ENCODE measurements at regions not wholly inside any gene's neighbourhood (a gene's known extent, or its start where the extent isn't known, plus 50 kb on each side); places are given as distances from the start of the nearest gene placed in this dataset.

DNA sequence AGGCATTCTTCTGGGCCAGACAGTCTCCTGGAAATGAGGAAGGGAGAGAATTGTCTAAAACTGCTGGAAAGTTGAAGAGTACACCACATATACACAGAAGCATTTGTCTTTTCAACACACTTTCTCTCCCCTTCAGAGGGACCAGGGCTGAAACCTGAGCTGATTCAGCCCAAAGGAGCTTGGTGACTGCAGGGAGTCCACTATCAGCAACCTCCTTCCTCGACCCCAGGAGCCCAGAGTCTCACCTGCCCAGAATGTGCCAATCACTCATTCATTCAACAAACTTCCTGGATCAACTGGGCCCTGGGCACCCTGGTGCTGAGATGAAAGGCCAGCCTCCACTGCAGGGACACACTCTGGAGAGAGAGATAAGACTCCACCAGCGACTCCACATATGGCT, 128.9 kb upstream of the VSTM2B start:
- in situ Hi-C loops (cut with MboI; ENCODE audit: low sequenced_read_pairs in 4 of 4): no loop called here
- H3K4me1 ChIP-seq: no peaks in the 10 kb centered on the region

DNA sequence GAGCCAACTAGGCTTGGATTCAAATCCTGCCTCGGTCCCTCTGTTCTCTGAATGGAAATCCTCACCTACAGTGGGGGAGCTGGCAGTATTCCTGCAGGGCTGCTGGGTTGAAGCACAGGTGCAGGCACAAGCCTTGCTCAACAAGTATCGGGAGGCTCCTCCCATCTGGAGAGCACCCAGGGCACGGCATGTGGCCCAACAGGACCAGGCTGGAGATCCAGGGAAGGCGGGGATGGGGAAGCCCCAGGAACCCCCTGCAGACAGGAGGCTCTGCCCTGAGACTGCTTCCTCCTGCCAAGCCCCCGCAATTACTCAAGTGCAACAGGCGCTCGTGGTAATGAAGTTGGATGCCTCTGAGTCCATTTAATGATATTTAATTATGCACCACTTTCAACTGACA, 128.0 kb upstream of the VSTM2B start:
- no peak overlapping the region for H3K27ac ChIP-seq
- H3K36me3 ChIP-seq: no peaks in the 10 kb centered on the region
- TF ChIP-seq POLR2A (IDR thresholded peaks at IDR 0.05): no peak
- TF ChIP-seq, protein P1, sequence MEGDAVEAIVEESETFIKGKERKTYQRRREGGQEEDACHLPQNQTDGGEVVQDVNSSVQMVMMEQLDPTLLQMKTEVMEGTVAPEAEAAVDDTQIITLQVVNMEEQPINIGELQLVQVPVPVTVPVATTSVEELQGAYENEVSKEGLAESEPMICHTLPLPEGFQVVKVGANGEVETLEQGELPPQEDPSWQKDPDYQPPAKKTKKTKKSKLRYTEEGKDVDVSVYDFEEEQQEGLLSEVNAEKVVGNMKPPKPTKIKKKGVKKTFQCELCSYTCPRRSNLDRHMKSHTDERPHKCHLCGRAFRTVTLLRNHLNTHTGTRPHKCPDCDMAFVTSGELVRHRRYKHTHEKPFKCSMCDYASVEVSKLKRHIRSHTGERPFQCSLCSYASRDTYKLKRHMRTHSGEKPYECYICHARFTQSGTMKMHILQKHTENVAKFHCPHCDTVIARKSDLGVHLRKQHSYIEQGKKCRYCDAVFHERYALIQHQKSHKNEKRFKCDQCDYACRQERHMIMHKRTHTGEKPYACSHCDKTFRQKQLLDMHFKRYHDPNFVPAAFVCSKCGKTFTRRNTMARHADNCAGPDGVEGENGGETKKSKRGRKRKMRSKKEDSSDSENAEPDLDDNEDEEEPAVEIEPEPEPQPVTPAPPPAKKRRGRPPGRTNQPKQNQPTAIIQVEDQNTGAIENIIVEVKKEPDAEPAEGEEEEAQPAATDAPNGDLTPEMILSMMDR (IDR thresholded peaks at IDR 0.05 in 4 of 5, conservative IDR thresholded peaks at IDR 0.05 in 1 of 5): no peak
- H3K4me3 ChIP-seq: no peak overlapping the region
- H3K9me3 ChIP-seq: no peaks in the 10 kb centered on the region
- no peaks in the 10 kb centered on the region for H3K27me3 ChIP-seq
- ATAC-seq (no peak), DNase-seq (no peak)
- intact Hi-C loops (cut with DNase I; ENCODE audit: low total_unique reads): no loop called here
- no peaks in the 10 kb centered on the region for H3K4me1 ChIP-seq
- in situ Hi-C loops (cut with MboI; ENCODE audit: low sequenced_read_pairs in 4 of 4): no loop called here

More for the DNA sequence above, 128.9 kb upstream of the VSTM2B start:
- ATAC-seq: no peak
- DNase-seq: no peak
- no peak for TF ChIP-seq POLR2A (IDR thresholded peaks at IDR 0.05)
- TF ChIP-seq, protein P1 (IDR thresholded peaks at IDR 0.05 in 4 of 5, conservative IDR thresholded peaks at IDR 0.05 in 1 of 5): no peak
- H3K27ac ChIP-seq: no peak overlapping the region
- intact Hi-C loops (cut with DNase I; ENCODE audit: low total_unique reads): no loop called here
- H3K36me3 ChIP-seq: no peaks in the 10 kb centered on the region
- no peaks in the 10 kb centered on the region for H3K27me3 ChIP-seq
- H3K9me3 ChIP-seq: peaks cover 0 to 3% (median 0%) of the 10 kb centered on the region in 3 donors
- no peak overlapping the region for H3K4me3 ChIP-seq

DNA sequence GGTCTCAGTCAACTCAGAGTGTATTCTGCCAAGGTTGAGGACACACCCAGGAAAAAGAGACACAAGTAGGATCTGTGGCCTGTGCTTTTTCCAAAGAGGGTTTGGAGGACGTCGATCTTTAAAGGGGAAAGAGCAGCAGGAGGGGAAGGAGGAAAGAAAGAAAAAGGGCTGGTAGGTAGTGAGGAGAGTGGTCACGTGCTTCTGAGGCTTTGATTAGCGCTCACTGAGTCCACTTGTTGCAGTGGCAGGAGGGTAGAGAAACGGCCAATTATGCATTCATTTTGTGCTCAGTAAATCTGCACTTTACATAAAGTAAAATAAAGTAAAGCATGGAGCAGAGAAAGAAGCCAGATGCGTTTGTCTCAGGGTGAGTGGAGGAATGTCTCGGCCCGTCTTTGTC, 126.0 kb upstream of the VSTM2B start:
- intact Hi-C loops (cut with DNase I; ENCODE audit: low total_unique reads): no loop called here
- ATAC-seq: no peak
- TF ChIP-seq, protein P1 (IDR thresholded peaks at IDR 0.05 in 4 of 5, conservative IDR thresholded peaks at IDR 0.05 in 1 of 5): no peak
- no peak for TF ChIP-seq POLR2A (IDR thresholded peaks at IDR 0.05)

DNA sequence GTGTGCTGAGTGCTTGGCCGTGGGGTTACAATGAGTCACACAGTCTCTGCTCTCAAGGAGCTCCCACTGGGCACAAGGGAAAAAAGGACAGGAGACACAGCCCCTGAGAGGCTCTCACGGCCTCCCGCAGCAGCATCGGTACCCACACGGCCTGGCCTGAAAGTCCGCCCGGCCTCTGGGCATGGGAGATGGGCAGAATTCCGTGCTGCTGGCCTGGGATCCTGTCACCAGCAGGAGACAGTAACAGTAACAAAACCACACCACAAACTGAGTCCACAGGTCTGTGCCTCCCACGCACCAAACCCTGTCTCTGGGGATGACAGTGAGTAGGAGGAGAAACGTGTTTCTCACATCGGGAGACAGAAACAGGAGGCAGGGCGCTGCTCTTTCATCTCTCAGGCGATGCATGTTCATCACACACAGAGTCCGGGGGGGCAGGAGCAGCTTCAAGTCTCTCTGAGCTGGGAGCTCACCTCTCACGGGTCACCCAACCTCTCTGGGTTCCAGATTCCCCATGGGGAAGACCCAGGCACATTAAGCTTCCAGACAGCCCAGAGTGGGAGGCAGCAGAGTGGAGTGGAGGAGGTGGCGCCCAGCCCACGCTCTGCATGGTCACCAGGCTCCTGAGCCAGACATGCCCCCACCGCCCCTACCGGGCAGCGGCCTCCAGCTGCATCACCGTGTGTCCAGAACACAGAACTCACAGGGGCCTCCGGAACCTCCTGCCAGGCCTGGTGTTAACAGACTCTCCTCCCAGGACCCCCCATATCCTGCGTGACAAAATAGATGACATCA, 124.7 kb upstream of the VSTM2B start:
- no peaks in the 10 kb centered on the region for H3K36me3 ChIP-seq
- H3K4me1 ChIP-seq: no peaks in the 10 kb centered on the region
- TF ChIP-seq, protein P1 (IDR thresholded peaks at IDR 0.05 in 4 of 5, conservative IDR thresholded peaks at IDR 0.05 in 1 of 5): no peak
- no peak for TF ChIP-seq POLR2A (IDR thresholded peaks at IDR 0.05)
- H3K27ac ChIP-seq: no peak overlapping the region
- in situ Hi-C loops (cut with MboI; ENCODE audit: low sequenced_read_pairs in 4 of 4): no loop called here
- DNase-seq (no peak), ATAC-seq (no peak)
- intact Hi-C loops (cut with DNase I; ENCODE audit: low total_unique reads): no loop called here
- no peak overlapping the region for H3K4me3 ChIP-seq
- H3K27me3 ChIP-seq: no peaks in the 10 kb centered on the region
- H3K9me3 ChIP-seq: no peaks in the 10 kb centered on the region

More for the DNA sequence above, 126.0 kb upstream of the VSTM2B start:
- in situ Hi-C loops (cut with MboI; ENCODE audit: low sequenced_read_pairs in 4 of 4): no loop called here
- Histone ChIP-seq H3K4me1 (no peaks in the 10 kb centered on the region), H3K9me3 (no peaks in the 10 kb centered on the region), H3K27ac (no peak overlapping the region), H3K27me3 (no peaks in the 10 kb centered on the region), H3K4me3 (no peak overlapping the region), H3K36me3 (no peaks in the 10 kb centered on the region)
- no peak for DNase-seq

Measured in gastrocnemius medialis (tissue), 4 donors.